Right lobe of liver (tissue), 6 donors: ENCODE measurements at regions not wholly inside any gene's neighbourhood (a gene's known extent, or its start where the extent isn't known, plus 50 kb on each side); places are given as distances from the start of the nearest gene placed in this dataset.
A peak's percentile ranks its signal among the peaks of the same experiment; 100 is the strongest.

Experiments
- ATAC-seq, 4 donors: fragments of 200-7000 bp; cut with Tn5 transposase; one replicate each; pipeline ENCODE4 v1.9.1; 2020; ENCODE audit warnings: mild to moderate bottlenecking in 4 of 4, moderate library complexity in 4 of 4
- DNase-seq, 3 donors: peaks; one replicate each; pipeline ENCODE4 v3.0.0-alpha.2; 2020
- H3K27ac ChIP-seq, 3 donors: fragments of 200-600 bp; one replicate each; pipeline ENCODE4 v1.8.0; 2022
- H3K27me3 ChIP-seq, 2 donors: fragments of 200-600 bp; one replicate each; pipeline ENCODE4 v1.8.0; 2022
- H3K36me3 ChIP-seq, 4 donors: fragments of 200-600 bp; sonication (generic) in 1 of 4; one replicate each; pipeline versions ENCODE4 v1.5.1 to v1.8.0; 2017 to 2022; ENCODE audit warnings: control low read depth in 1 of 4
- H3K4me1 ChIP-seq, 4 donors: fragments of 200-600 bp; sonication (generic) in 1 of 4; one replicate each; pipeline versions ENCODE4 v1.5.1 to v1.8.0; 2017 to 2022; ENCODE audit warnings: control low read depth in 1 of 4
- H3K4me3 ChIP-seq, 3 donors: fragments of 200-600 bp; one replicate each; pipeline ENCODE4 v1.8.0; 2022
- H3K9me3 ChIP-seq, 4 donors: fragments of 200-600 bp; sonication (generic) in 1 of 4; one replicate each; pipeline versions ENCODE4 v1.5.1 to v1.8.0; 2017 to 2022; ENCODE audit warnings: control low read depth in 1 of 4
- CTCF ChIP-seq, 4 donors: fragments of 200-600 bp in 3 of 4; fragments of 450-650 bp in 1 of 4; IDR thresholded peaks; one replicate each; pipeline versions ENCODE4 v1.5.1 to v1.8.0; 2016 to 2022; ENCODE audit warnings: antibody characterized with exemption in 4 of 4, mild to moderate bottlenecking in 2 of 4
- POLR2A ChIP-seq: fragments of 450-650 bp; IDR thresholded peaks from one replicate; pipeline ENCODE4 v1.6.1; 2017; ENCODE audit warnings: antibody characterized with exemption, mild to moderate bottlenecking
- WGBS: methylation state at CpG from one replicate; pipeline ENCODE4 v1.1.6; 2018; ENCODE audit warnings: low coverage, low lambda C conversion rate; ENCODE audit not compliant: insufficient coverage; ENCODE audit errors: missing lambda C conversion rate; 5-methylcytosine and 5-hydroxymethylcytosine counted together
- intact Hi-C, 2 donors: fragments of 100-400 bp; cut with DNase I; formaldehyde crosslinking; loops; one replicate each; pipeline versions ENCODE4 v1.11.2 to v1.14.1; 2022
- donor health status: DM: no; HTN: yes; CAD: no.
- donor health status: DM: no; HTN: no; CAD: no.
- donor health status: DM: no; HTN: no; CAD: no.
- donor health status: DM: no; HTN: yes; CAD: no.
- donor health status: DM: no; HTN: yes; CAD: no.

GRCh38 chr4:24196785-24197184 is 306.9 kb upstream of the PPARGC1A start:
- Histone ChIP-seq H3K4me1 (peaks cover 0 to 6% (median 2%) of the 10 kb centered on the region in 4 donors), H3K9me3 (no peaks in the 10 kb centered on the region), H3K27me3 (no peaks in the 10 kb centered on the region), H3K27ac (no peak overlapping the region), H3K36me3 (no peaks in the 10 kb centered on the region), H3K4me3 (no peak overlapping the region)
- DNase-seq (no peak), ATAC-seq (no peak)
- intact Hi-C loops: no loop called here
- 56% methylated on average over 1 of the region's 1 CpG for WGBS
- TF ChIP-seq POLR2A (no peak), CTCF (IDR thresholded peaks at IDR 0.05) (no peak)

DNA sequence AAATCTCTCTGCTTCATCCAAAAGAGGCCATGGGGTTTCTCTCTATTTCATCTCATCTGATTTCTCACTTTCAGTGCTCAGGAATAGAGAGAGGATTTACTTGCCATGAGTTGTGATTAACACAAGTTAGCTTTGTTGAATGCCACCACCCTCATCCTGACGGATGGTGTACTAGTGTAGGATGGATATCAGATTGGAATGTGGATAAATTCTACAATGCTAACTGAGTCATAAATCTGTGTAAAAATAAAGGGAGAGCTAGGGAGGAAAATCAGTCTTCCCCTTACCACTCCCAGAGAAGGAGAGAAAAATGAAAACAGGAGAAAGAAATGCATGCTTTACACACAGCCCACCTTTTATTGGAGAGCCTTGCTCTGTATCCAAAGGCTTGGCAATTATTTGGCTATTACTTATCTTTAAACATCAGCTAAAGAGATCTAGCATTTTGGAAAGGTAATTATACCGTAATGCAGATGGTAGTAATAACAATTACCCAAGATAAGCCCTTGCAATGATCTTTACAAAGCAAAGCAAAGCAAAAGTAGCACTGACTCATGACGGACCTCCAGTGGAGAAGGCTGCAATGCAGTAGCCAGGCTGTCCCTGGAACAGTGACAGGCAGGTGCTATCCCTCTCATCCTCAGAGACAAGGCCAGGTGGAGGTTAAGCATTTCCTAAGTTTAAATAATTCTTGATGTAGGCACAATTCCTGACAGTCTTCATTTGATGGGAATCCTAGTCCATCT is 306.3 kb upstream of the PPARGC1A start:
- DNase-seq: peak in 1 of 3 donors; percentile 45
- intact Hi-C loops: no loop called here
- WGBS: 57% methylated on average over 3 of the region's 3 CpGs

DNA sequence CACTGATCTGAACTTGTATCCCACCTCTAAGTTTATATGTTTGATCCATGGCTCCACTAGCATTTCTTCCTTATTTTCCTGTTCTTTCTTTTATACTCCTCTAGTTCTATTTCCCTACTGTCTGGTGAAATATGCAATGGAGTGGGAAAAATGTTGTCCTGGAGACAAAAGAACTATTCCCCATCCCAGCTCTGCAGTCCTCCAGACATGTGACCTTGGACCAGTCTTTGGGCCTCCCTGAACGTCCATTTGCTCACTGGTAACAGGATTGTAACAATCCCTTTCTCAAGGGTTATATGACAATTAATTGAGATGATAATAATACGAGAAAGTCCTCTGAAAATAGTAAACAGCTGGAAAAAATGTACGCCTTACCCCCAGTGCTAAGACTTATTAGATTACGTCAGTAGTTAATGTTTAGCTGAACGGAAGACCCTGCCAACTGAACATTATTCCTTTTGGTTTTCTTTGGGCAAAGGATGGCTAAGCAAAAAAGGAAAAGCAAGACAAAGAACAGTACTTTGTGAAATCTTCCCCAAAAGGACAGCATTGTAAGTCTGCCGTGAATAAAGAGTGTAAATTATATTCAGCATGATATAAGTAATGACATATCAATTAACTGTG is 302.3 kb upstream of the PPARGC1A start:
- TF ChIP-seq CTCF (IDR thresholded peaks at IDR 0.05) (no peak), POLR2A (no peak)
- Histone ChIP-seq H3K27ac (peak overlapping the region in 2 of 3 donors; percentile 2 to 47), H3K4me3 (no peak overlapping the region), H3K27me3 (no peaks in the 10 kb centered on the region), H3K9me3 (no peaks in the 10 kb centered on the region), H3K36me3 (no peaks in the 10 kb centered on the region), H3K4me1 (peaks cover 0 to 6% (median 3%) of the 10 kb centered on the region in 4 donors)
- ATAC-seq: peak; percentile 77 to 88 (median 85)
- intact Hi-C loops: no loop called here
- no peak for DNase-seq
- WGBS: 22% methylated on average over 6 of the region's 6 CpGs

More for the DNA sequence above, 306.3 kb upstream of the PPARGC1A start:
- TF ChIP-seq POLR2A (no peak), CTCF (IDR thresholded peaks at IDR 0.05) (peak; percentile 25 to 42 (median 33))
- Histone ChIP-seq H3K4me1 (peaks cover 0 to 6% (median 3%) of the 10 kb centered on the region in 4 donors), H3K36me3 (no peaks in the 10 kb centered on the region), H3K27me3 (no peaks in the 10 kb centered on the region), H3K4me3 (no peak overlapping the region), H3K9me3 (no peaks in the 10 kb centered on the region), H3K27ac (no peak overlapping the region)
- peak; percentile 46 to 84 (median 70) for ATAC-seq

GRCh38 chr4:24190761-24191695 is 301.2 kb upstream of the PPARGC1A start:
- no peaks in the 10 kb centered on the region for H3K36me3 ChIP-seq
- TF ChIP-seq POLR2A: no peak
- no peak for TF ChIP-seq CTCF (IDR thresholded peaks at IDR 0.05)
- H3K27ac ChIP-seq: peak overlapping the region in 1 of 3 donors; percentile 2
- H3K4me3 ChIP-seq: no peak overlapping the region
- H3K27me3 ChIP-seq: no peaks in the 10 kb centered on the region
- H3K9me3 ChIP-seq: no peaks in the 10 kb centered on the region
- no peak for DNase-seq
- intact Hi-C loops: no loop called here
- WGBS: 82% methylated on average over 11 of the region's 13 CpGs
- peaks cover 0 to 6% (median 3%) of the 10 kb centered on the region in 4 donors for H3K4me1 ChIP-seq
- ATAC-seq: no peak
